Neural cell (in vitro differentiated cells): ENCODE measurements at regions not wholly inside any gene's neighbourhood (a gene's known extent, or its start where the extent isn't known, plus 50 kb on each side); places are given as distances from the start of the nearest gene placed in this dataset.

Experiments
- H2AFZ ChIP-seq: fragments of 200-600, 300-800 bp; sonication (generic), shearing (Covaris generic); 2 replicates; pipeline ENCODE4 v1.6.0; 2014; ENCODE audit warnings: low read depth, mild to moderate bottlenecking, antibody characterized with exemption, low read length, moderate library complexity
- H3F3A ChIP-seq: fragments of 200-600 bp; shearing (Covaris generic); 2 replicates; pipeline ENCODE4 v1.6.1; 2016; ENCODE audit warnings: mild to moderate bottlenecking, moderate library complexity, mixed read lengths, antibody characterized with exemption, low read length; ENCODE audit not compliant: insufficient read depth, poor library complexity, severe bottlenecking
- H3K27ac ChIP-seq: fragments of 200-600, 300-800 bp; sonication (generic), shearing (Covaris generic); 2 replicates; pipeline ENCODE4 v1.5.1; 2014; ENCODE audit warnings: mild to moderate bottlenecking, low read length, moderate library complexity
- H3K27me3 ChIP-seq: fragments of 300-800, 200-600 bp; sonication (generic), shearing (Covaris generic); 2 replicates; pipeline ENCODE4 v1.6.0; 2014; ENCODE audit warnings: mild to moderate bottlenecking, low read depth, low read length, moderate library complexity; ENCODE audit not compliant: insufficient read depth
- H3K36me3 ChIP-seq: fragments of 300-800, 200-600 bp; sonication (generic), shearing (Covaris generic); 2 replicates; pipeline ENCODE4 v1.5.1; 2014; ENCODE audit warnings: mild to moderate bottlenecking, antibody characterized with exemption, low read length, moderate library complexity; ENCODE audit not compliant: insufficient read depth
- H3K4me2 ChIP-seq: fragments of 300-800, 200-600 bp; sonication (generic), shearing (Covaris generic); 2 replicates; pipeline ENCODE4 v1.6.0; 2014; ENCODE audit warnings: mild to moderate bottlenecking, low read length
- H3K4me3 ChIP-seq: fragments of 300-800, 200-600 bp; sonication (generic), shearing (Covaris generic); 2 replicates; pipeline ENCODE4 v1.5.1; 2014; ENCODE audit warnings: mild to moderate bottlenecking, low read length, moderate library complexity
- H3K79me2 ChIP-seq: fragments of 200-600 bp; shearing (Covaris generic); replicated peaks from 2 replicates; pipeline ENCODE4 v1.6.0; 2014; ENCODE audit warnings: mild to moderate bottlenecking, low read length, moderate library complexity; ENCODE audit not compliant: insufficient read depth
- H3K9ac ChIP-seq: fragments of 300-800, 200-600 bp; sonication (generic), shearing (Covaris generic); 2 replicates; pipeline ENCODE4 v1.6.1; 2016; ENCODE audit warnings: mild to moderate bottlenecking, low read length, mixed read lengths
- H3K9me2 ChIP-seq: fragments of 200-600 bp; shearing (Covaris generic); 2 replicates; pipeline ENCODE4 v1.6.1; 2016; ENCODE audit warnings: mild to moderate bottlenecking, low read length, mixed read lengths; ENCODE audit not compliant: insufficient read depth
- H3K9me3 ChIP-seq: fragments of 200-600, 300-800 bp; sonication (generic), shearing (Covaris generic); 2 replicates; pipeline ENCODE4 v1.6.1; 2016; ENCODE audit warnings: mild to moderate bottlenecking, mixed run types, low read length, moderate library complexity, mixed read lengths
- H4K20me1 ChIP-seq: fragments of 200-600 bp; shearing (Covaris generic); 2 replicates; pipeline ENCODE4 v1.6.1; 2016; ENCODE audit warnings: mild to moderate bottlenecking, mixed run types; ENCODE audit not compliant: insufficient read depth
- EP300 ChIP-seq: fragments of 450-650 bp; conservative IDR thresholded peaks from 2 replicates; pipeline ENCODE4 v1.6.1; 2014; ENCODE audit warnings: antibody characterized with exemption, mild to moderate bottlenecking, moderate library complexity; ENCODE audit not compliant: poor library complexity, severe bottlenecking
- POLR2AphosphoS5 ChIP-seq: IDR thresholded peaks from 2 replicates; pipeline ENCODE4 v1.6.1; 2012
- RAD21 ChIP-seq: fragments of 450-650 bp; conservative IDR thresholded peaks from 2 replicates; pipeline ENCODE4 v1.6.1; 2014; ENCODE audit warnings: antibody characterized with exemption, mild to moderate bottlenecking, moderate library complexity
- REST ChIP-seq: IDR thresholded peaks from 2 replicates; pipeline ENCODE4 v1.6.1; 2012; ENCODE audit warnings: borderline replicate concordance
- SMC3 ChIP-seq: fragments of 450-650 bp; conservative IDR thresholded peaks from 2 replicates; pipeline ENCODE4 v1.6.1; 2014; ENCODE audit warnings: antibody characterized with exemption, mild to moderate bottlenecking, moderate library complexity; ENCODE audit not compliant: poor library complexity
- TF ChIP-seq, protein P1 (sequence below): fragments of 450-650 bp; IDR thresholded peaks from 2 replicates; pipeline ENCODE4 v1.5.1; 2014; ENCODE audit warnings: antibody characterized with exemption, mild to moderate bottlenecking, moderate library complexity; ENCODE audit not compliant: poor library complexity, severe bottlenecking

DNA sequence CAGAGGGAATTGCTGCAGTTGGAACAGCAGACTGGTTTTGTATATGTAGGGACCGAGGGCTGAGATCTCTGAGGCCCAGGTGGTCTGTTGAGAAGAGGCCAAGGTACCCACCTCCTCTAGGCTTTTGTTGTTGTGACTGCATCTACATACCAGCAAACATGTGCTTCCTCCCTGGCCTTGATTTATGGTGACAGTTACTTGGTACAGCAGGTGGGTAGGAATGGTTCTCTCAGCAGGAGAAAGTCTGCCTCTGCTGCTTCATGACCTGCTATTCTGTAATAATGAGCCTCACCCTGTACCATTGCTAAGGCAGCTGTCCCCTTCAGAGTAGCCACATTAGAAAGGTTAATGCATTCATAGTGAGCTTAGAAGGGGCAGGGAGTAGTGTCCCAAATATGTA is 196.7 kb upstream of the PELI2 start:
- H3K9me3 ChIP-seq: peaks cover 3% of the 10 kb centered on the region
- no peak overlapping the region for H3K4me2 ChIP-seq
- no peak overlapping the region for H2AFZ ChIP-seq
- no peak overlapping the region for H3K9ac ChIP-seq
- no peaks in the 10 kb centered on the region for H3K27me3 ChIP-seq
- H3K4me3 ChIP-seq: no peak overlapping the region
- no peaks in the 10 kb centered on the region for H3K79me2 ChIP-seq
- no peaks in the 10 kb centered on the region for H3K9me2 ChIP-seq
- H3F3A ChIP-seq: no peaks in the 10 kb centered on the region
- no peaks in the 10 kb centered on the region for H4K20me1 ChIP-seq
- TF ChIP-seq, protein P1, sequence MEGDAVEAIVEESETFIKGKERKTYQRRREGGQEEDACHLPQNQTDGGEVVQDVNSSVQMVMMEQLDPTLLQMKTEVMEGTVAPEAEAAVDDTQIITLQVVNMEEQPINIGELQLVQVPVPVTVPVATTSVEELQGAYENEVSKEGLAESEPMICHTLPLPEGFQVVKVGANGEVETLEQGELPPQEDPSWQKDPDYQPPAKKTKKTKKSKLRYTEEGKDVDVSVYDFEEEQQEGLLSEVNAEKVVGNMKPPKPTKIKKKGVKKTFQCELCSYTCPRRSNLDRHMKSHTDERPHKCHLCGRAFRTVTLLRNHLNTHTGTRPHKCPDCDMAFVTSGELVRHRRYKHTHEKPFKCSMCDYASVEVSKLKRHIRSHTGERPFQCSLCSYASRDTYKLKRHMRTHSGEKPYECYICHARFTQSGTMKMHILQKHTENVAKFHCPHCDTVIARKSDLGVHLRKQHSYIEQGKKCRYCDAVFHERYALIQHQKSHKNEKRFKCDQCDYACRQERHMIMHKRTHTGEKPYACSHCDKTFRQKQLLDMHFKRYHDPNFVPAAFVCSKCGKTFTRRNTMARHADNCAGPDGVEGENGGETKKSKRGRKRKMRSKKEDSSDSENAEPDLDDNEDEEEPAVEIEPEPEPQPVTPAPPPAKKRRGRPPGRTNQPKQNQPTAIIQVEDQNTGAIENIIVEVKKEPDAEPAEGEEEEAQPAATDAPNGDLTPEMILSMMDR: no peak
- TF ChIP-seq RAD21 (no peak), REST (no peak), POLR2AphosphoS5 (no peak), EP300 (no peak)
- no peak overlapping the region for H3K27ac ChIP-seq
- no peaks in the 10 kb centered on the region for H3K36me3 ChIP-seq

DNA sequence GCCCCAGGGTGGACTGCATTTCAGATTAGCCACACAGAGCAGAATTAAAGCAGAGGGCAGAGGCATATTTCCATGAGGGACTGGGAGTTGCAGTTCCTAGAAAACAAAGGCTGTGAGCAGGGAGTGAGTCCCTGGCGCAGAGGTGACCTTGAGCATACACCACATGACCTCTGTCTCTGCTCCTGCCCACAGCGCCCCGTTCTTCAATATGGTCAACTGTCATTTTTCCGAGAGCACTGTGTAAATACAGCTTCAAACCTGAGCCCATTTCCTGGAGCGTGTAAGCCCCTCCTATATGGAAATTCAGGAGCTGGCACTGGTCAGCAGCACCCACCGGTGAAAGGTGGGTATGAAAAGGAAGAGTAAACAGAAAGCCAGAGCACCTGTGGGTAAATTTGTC is 192.2 kb upstream of the PELI2 start:
- Histone ChIP-seq H3K27ac (no peak overlapping the region), H3K79me2 (no peaks in the 10 kb centered on the region), H2AFZ (no peak overlapping the region), H3K4me3 (no peak overlapping the region), H3K4me2 (no peak overlapping the region), H3K9me2 (no peaks in the 10 kb centered on the region), H4K20me1 (no peaks in the 10 kb centered on the region), H3K9ac (no peak overlapping the region), H3F3A (no peaks in the 10 kb centered on the region), H3K9me3 (no peaks in the 10 kb centered on the region), H3K36me3 (no peaks in the 10 kb centered on the region), H3K27me3 (no peaks in the 10 kb centered on the region)
- TF ChIP-seq, protein P1: no peak
- no peak for TF ChIP-seq RAD21
- TF ChIP-seq SMC3: no peak
- no peak for TF ChIP-seq EP300
- TF ChIP-seq REST: no peak
